B cell (primary cell): ENCODE measurements at regions not wholly inside any gene's neighbourhood (a gene's known extent, or its start where the extent isn't known, plus 50 kb on each side); places are given as distances from the start of the nearest gene placed in this dataset.

Experiments
- CTCF ChIP-seq: fragments of 200-600 bp; IDR thresholded peaks from one replicate; pipeline ENCODE4 v1.8.0; 2022; ENCODE audit warnings: antibody characterized with exemption, mild to moderate bottlenecking
- EZH2 ChIP-seq: IDR thresholded peaks from 2 replicates; pipeline ENCODE4 v1.6.1; 2012; ENCODE audit warnings: borderline replicate concordance, low read depth, mild to moderate bottlenecking, moderate library complexity, low read length; ENCODE audit not compliant: insufficient read depth, poor library complexity, severe bottlenecking

- TF ChIP-seq CTCF (no peak), EZH2 (no peak)
Measured at GRCh38 chr2:220377482-220378155, 750.2 kb downstream of the SLC4A3 start.
